GM13976 (cell line): ENCODE measurements at regions not wholly inside any gene's neighbourhood (a gene's known extent, or its start where the extent isn't known, plus 50 kb on each side); places are given as distances from the start of the nearest gene placed in this dataset.

ENCODE experiments used
- DNase-seq: peaks from one replicate; pipeline ENCODE4 v3.0.0; 2012; ENCODE audit warnings: low spot score
- in situ Hi-C: fragments of 300-500 bp; cut with MboI; formaldehyde crosslinking; loops from one replicate; pipeline ENCODE4 v1.12.0; 2022; ENCODE audit warnings: low sequenced_read_pairs, mixed read lengths, inconsistent platforms; ENCODE audit not compliant: unreplicated experiment
- TF ChIP-seq, protein P1 (sequence below): IDR thresholded peaks from 2 replicates; pipeline ENCODE4 v1.5.1; 2012; ENCODE audit warnings: borderline replicate concordance, mild to moderate bottlenecking; ENCODE audit not compliant: insufficient read depth; ENCODE audit errors: extremely low read depth, missing control alignments, control extremely low read depth

DNA sequence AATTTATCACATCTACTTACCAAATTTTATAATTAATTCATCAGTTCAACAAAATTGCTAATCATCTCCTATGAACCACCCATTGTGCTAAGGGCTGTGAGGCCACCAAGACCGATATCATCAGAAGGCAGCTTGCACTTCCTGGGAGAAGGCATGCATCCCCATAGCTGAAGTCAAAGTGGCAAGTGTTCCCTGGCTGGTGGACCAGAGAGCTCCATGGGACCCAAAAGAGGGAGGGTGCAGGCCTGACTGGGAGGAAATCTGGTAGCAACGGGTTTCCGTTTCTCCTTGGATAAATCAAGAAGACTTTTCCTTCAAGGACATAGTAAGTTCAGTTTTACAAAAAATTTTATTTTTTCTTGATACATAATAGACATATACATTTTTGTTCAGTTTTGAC is 325.2 kb downstream of the FGF9 start:
- no peak for DNase-seq
- in situ Hi-C loops, result no loop called here
- TF ChIP-seq, protein P1, sequence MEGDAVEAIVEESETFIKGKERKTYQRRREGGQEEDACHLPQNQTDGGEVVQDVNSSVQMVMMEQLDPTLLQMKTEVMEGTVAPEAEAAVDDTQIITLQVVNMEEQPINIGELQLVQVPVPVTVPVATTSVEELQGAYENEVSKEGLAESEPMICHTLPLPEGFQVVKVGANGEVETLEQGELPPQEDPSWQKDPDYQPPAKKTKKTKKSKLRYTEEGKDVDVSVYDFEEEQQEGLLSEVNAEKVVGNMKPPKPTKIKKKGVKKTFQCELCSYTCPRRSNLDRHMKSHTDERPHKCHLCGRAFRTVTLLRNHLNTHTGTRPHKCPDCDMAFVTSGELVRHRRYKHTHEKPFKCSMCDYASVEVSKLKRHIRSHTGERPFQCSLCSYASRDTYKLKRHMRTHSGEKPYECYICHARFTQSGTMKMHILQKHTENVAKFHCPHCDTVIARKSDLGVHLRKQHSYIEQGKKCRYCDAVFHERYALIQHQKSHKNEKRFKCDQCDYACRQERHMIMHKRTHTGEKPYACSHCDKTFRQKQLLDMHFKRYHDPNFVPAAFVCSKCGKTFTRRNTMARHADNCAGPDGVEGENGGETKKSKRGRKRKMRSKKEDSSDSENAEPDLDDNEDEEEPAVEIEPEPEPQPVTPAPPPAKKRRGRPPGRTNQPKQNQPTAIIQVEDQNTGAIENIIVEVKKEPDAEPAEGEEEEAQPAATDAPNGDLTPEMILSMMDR, result no peak

DNA sequence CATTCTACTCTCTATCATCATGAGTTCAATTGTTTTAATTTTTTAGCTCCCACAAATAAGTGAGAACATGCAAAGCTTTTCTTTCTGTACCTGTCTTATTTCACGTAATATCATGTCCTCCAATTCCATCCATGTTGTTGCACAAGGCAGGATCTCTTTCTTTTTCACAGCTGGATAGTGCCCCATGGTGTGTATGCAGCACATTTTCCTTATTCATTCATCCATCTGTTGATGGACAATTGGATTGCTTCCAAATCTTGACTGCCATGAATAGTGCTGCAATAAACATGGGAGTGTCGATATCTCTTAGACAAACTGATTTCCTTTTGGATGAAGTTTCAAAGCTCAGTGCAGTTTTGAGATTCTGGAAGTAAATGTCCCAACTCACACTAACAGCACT is 326.9 kb downstream of the FGF9 start:
- no peak for DNase-seq
- in situ Hi-C loops, result no loop called here
- TF ChIP-seq, protein P1, result no peak

DNA sequence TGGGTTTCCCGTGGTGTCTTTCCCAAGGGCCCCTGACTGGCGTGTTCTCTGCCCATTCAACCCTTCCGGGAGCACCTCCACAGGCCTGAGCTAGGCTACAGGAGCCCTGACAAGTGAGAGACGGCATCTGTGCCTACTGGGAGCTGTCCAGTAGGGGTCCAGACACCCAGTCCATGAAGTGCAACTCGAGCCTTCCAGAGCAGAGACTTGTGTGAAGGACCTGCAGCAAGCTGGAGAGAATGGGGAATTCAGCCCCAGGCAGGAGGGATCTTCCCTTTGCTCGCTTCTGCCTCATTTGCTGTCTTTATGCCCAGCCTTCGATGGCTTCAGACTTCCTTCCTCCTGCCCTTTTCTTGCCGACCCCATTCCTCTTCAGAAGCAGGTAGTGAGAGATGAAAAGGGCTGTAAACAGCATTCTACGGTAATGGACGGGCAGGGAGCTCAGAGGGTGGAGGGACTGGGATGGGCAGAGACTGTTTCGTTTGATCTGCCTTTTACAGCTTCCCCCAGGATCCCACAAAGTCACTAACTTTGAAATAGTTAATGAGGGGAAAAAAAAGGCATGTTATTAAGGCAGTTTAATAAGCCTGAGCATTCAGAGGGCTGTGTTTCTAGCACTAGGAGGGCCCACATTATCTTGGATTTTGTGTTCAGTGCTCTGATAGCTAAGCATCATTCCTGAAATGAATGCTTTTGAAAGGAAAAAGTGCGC is 327.6 kb downstream of the FGF9 start:
- TF ChIP-seq, protein P1, result no peak
- in situ Hi-C loops, result no loop called here
- no peak for DNase-seq

DNA sequence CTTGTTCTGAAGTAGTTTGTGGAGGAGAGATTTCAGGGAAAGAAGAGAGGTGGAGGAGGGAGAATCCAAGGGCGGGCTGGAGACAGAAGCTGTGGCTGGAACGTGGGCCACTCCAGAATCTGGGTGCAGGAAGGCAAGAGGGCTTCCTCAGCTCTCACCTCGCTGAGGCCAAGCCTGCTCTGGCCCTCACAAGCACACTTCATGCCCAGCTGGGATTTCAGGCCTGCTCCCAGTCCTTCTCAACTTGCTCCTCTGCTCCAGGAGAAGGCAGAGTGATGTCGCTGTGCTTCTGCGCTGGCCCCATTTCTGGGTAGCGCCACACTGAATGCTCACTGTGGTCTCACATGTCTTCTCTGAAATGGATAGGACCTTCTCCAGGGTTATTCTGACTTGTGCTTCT is 328.8 kb downstream of the FGF9 start:
- in situ Hi-C loops, result no loop called here
- no peak for DNase-seq
- TF ChIP-seq, protein P1, result no peak

DNA sequence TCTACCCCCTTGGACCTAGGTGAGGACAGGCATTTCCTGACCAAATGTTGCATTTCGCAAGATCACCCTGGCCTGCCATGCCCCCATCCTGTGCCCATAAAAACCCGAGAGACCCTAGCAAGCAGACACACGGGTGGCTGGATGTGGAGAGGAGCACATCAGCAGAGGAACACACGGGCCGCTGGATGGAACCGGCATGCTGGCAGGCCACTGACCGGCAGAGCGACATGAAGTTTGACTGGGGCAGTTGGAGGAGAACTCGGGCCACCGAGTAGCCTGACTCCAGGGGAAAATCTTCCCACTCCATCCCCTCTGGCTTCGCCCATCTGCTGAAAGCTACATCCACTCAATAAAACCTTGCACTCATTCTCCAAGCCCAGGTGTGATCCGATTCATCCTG is 329.3 kb downstream of the FGF9 start:
- no peak for DNase-seq
- in situ Hi-C loops, result no loop called here
- TF ChIP-seq, protein P1, result no peak

DNA sequence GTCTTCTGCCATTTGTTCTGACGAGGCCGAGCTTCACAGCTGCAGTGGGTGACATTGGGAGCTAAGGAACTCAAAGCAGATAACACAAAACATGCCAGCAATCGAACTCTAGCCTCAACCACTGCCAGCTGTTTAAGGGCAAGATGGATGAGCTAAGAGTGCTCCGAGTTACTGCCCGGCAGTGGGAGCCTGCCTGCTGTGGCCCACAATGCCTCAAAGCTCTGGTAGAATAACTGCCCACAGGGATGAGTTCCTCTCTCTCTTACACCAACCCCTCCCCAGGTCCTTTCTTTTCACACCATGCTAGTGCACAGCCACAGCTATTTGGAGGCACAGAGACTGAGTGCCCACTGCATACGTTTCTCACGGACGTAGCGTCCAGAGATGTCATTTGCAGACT is 330.5 kb downstream of the FGF9 start:
- DNase-seq, result no peak
- in situ Hi-C loops, result no loop called here
- TF ChIP-seq, protein P1, result no peak
